Peyer's patch (tissue), 4 donors: ENCODE measurements at regions not wholly inside any gene's neighbourhood (a gene's known extent, or its start where the extent isn't known, plus 50 kb on each side); places are given as distances from the start of the nearest gene placed in this dataset.

Experiments used
- DNase-seq, 3 donors: peaks; one replicate each; pipeline ENCODE4 v3.0.0-alpha.2; 2017 to 2019
- H3K27ac ChIP-seq, 4 donors: fragments of 200-600 bp; sonication (generic); one replicate each; pipeline ENCODE4 v1.5.1; 2016 to 2019
- H3K27me3 ChIP-seq, 2 donors: fragments of 200-600 bp; sonication (generic); one replicate each; pipeline ENCODE4 v1.5.1; 2019
- H3K36me3 ChIP-seq, 3 donors: fragments of 200-600 bp; sonication (generic); one replicate each; pipeline ENCODE4 v1.5.1; 2016 to 2019
- H3K4me1 ChIP-seq, 4 donors: fragments of 200-600 bp; sonication (generic); one replicate each; pipeline ENCODE4 v1.5.1; 2016 to 2019
- H3K4me3 ChIP-seq, 4 donors: fragments of 200-600 bp; sonication (generic); 1 replicate in 3 of 4; 2 replicates in 1 of 4; pipeline ENCODE4 v1.5.1; 2016 to 2019; ENCODE audit warnings: mild to moderate bottlenecking in 1 of 4
- H3K9me3 ChIP-seq, 4 donors: fragments of 200-600 bp; sonication (generic); one replicate each; pipeline ENCODE4 v1.5.1; 2016 to 2019; ENCODE audit warnings: mild to moderate bottlenecking in 1 of 4
- POLR2A ChIP-seq, 2 donors: fragments of 450-650 bp; IDR thresholded peaks; one replicate each; pipeline ENCODE4 v1.5.1; 2017; ENCODE audit warnings: antibody characterized with exemption in 2 of 2, mild to moderate bottlenecking in 2 of 2, moderate library complexity in 2 of 2
- TF ChIP-seq, protein P1 (sequence below), 6 experiments: fragments of 450-650 bp in 4 of 6; fragments of 200-600 bp in 2 of 6; sonication (generic) in 1 of 6; IDR thresholded peaks; one replicate each; pipeline ENCODE4 v1.5.1; 2017 to 2019; ENCODE audit warnings: antibody characterized with exemption in 6 of 6, mild to moderate bottlenecking in 3 of 6, moderate library complexity in 1 of 6

DNA sequence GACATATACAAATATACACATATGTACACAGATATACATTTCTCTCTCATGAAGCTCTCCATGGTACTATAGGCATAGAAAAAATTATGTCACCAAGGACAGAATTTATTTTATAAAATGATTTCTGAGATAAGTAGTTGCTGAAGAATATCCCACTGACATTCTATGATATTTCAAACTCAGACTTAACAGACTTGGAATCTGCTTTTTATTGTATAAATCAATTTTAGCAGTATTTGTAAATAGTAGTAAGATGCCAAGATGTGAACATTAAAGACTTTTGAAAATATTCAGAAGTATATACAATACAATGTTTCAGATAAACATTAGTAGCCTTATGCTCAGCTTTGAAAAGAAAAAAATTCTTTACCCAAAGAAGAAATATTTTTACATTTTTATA is 107.4 kb upstream of the ARGLU1 start:
- Histone ChIP-seq H3K4me1 (no peaks in the 10 kb centered on the region), H3K27me3 (no peaks in the 10 kb centered on the region), H3K36me3 (no peaks in the 10 kb centered on the region), H3K4me3 (no peak overlapping the region), H3K9me3 (no peaks in the 10 kb centered on the region), H3K27ac (no peak overlapping the region)
- no peak for TF ChIP-seq POLR2A (IDR thresholded peaks at IDR 0.05)
- TF ChIP-seq, protein P1, sequence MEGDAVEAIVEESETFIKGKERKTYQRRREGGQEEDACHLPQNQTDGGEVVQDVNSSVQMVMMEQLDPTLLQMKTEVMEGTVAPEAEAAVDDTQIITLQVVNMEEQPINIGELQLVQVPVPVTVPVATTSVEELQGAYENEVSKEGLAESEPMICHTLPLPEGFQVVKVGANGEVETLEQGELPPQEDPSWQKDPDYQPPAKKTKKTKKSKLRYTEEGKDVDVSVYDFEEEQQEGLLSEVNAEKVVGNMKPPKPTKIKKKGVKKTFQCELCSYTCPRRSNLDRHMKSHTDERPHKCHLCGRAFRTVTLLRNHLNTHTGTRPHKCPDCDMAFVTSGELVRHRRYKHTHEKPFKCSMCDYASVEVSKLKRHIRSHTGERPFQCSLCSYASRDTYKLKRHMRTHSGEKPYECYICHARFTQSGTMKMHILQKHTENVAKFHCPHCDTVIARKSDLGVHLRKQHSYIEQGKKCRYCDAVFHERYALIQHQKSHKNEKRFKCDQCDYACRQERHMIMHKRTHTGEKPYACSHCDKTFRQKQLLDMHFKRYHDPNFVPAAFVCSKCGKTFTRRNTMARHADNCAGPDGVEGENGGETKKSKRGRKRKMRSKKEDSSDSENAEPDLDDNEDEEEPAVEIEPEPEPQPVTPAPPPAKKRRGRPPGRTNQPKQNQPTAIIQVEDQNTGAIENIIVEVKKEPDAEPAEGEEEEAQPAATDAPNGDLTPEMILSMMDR (IDR thresholded peaks at IDR 0.05): no peak
- DNase-seq: no peak

DNA sequence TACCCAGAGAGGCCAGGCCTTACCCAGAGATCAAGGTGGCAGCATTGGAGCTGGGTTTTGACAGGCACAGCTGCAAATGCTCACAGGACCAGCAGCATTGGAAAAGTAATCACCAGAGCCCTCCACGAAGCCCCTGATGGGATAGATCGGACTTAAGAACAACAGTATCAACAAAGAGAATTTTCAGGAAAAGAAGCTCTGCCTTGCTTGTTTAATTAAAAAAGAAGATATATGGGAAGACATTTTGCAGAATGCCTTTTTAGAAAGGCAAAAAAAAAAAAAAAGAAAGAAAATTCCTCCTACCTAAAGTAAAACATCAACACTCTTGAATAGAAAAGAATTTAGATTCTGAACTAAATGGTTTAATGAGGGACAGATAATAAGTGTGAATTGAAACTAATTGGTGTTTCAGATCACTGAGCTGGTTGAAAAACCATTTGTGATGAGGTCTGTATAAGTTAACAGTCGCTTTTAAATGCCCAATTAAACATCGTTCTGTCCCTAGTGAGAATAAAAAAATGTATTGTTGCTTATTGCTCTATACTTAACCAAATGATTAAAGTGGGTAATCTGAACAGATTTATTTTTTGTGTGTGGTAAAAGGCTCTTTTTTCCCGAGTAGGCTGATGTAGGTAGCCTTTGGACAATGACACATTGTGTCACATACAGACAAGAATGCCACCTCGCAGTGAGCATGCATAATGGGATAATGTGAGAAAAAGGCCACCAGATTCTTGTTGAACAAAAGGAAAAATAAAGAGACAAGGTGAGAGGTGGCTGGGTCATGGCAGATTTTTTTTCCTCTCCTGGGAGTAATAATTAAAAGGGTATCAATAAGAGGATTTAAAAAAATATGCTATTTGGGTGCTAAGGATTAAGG is 93.0 kb upstream of the ARGLU1 start:
- Histone ChIP-seq H3K27ac (no peak overlapping the region), H3K4me3 (no peak overlapping the region), H3K36me3 (no peaks in the 10 kb centered on the region)

DNA sequence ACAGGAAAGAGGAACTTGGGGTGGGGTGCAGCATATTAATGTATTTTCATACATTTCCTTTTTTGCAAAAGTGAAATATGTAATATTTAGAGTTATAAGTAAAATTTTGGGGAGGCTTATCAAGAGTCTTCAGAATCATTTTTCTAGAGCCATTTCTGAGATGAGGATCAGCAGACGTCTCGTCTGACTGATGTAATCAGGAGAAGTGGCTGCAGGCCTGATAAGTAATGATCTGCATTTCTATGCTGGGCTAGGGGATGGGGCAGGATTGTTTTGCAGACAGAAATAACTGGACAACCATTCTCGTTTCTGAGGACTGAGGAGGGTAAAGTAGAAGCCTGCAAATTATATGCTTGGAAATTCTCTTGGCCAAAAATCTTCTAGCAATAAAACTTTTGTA is 89.2 kb upstream of the ARGLU1 start:
- DNase-seq: no peak
- H3K27ac ChIP-seq: no peak overlapping the region
- H3K4me3 ChIP-seq: no peak overlapping the region
- no peaks in the 10 kb centered on the region for H3K4me1 ChIP-seq
- TF ChIP-seq POLR2A (IDR thresholded peaks at IDR 0.05): no peak
- TF ChIP-seq, protein P1 (IDR thresholded peaks at IDR 0.05): no peak
- no peaks in the 10 kb centered on the region for H3K27me3 ChIP-seq
- no peaks in the 10 kb centered on the region for H3K9me3 ChIP-seq
- H3K36me3 ChIP-seq: no peaks in the 10 kb centered on the region

More for the DNA sequence above, 93.0 kb upstream of the ARGLU1 start:
- TF ChIP-seq, protein P1 (IDR thresholded peaks at IDR 0.05): no peak
- no peak for TF ChIP-seq POLR2A (IDR thresholded peaks at IDR 0.05)
- no peaks in the 10 kb centered on the region for H3K4me1 ChIP-seq
- no peaks in the 10 kb centered on the region for H3K9me3 ChIP-seq
- no peaks in the 10 kb centered on the region for H3K27me3 ChIP-seq
- no peak for DNase-seq

DNA sequence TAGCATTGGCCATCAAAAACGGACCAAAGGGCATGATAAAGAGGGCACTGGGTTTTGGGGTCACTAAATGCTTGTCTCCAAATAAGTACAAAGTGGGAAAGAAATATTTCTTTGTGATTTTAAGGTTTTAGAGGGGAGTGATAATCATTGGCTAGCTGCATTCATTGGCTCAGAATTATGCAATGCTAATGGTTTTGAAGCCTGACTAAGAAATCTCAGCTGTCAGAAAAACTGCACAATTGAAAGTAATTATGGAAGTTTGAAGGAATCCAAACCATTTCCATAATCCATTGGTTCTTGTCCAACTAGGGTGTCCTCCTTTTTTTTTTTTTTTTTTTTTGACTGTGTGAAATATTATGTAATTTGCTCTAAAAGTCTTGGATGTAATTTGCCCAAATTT is 88.2 kb upstream of the ARGLU1 start:
- no peak for DNase-seq
- H3K9me3 ChIP-seq: no peaks in the 10 kb centered on the region
- H3K27me3 ChIP-seq: no peaks in the 10 kb centered on the region
- H3K4me3 ChIP-seq: no peak overlapping the region
- no peak overlapping the region for H3K27ac ChIP-seq
- H3K4me1 ChIP-seq: no peaks in the 10 kb centered on the region
- no peaks in the 10 kb centered on the region for H3K36me3 ChIP-seq
- TF ChIP-seq, protein P1 (IDR thresholded peaks at IDR 0.05): no peak

DNA sequence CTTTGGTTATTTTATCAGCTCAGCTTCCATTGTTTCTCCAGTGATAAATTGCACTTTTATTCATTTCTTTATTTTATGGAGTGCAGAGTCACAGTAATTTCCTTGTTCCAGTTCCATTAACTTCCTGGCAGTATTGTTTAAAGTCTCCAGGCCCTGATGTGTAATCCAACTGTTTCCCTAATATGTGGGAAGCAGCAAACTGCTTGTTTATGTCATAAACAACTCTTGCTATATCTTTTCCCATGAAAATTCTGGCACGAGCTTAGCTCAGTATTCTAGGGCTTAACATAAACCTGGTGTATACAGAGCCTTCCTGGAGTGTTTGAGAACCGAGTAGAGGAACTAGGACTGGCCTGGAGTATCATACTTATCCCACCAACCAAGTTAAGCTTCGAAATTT is 83.5 kb upstream of the ARGLU1 start:
- TF ChIP-seq, protein P1 (IDR thresholded peaks at IDR 0.05): no peak
- TF ChIP-seq POLR2A (IDR thresholded peaks at IDR 0.05): no peak
- Histone ChIP-seq H3K4me3 (no peak overlapping the region), H3K9me3 (no peaks in the 10 kb centered on the region), H3K27me3 (no peaks in the 10 kb centered on the region), H3K36me3 (no peaks in the 10 kb centered on the region), H3K4me1 (peaks cover 0 to 10% (median 0%) of the 10 kb centered on the region in 4 donors), H3K27ac (no peak overlapping the region)
- DNase-seq: no peak
